ENCODE measurements at regions not wholly inside any gene's neighbourhood (a gene's known extent, or its start where the extent isn't known, plus 50 kb on each side); places are given as distances from the start of the nearest gene placed in this dataset.

DNA sequence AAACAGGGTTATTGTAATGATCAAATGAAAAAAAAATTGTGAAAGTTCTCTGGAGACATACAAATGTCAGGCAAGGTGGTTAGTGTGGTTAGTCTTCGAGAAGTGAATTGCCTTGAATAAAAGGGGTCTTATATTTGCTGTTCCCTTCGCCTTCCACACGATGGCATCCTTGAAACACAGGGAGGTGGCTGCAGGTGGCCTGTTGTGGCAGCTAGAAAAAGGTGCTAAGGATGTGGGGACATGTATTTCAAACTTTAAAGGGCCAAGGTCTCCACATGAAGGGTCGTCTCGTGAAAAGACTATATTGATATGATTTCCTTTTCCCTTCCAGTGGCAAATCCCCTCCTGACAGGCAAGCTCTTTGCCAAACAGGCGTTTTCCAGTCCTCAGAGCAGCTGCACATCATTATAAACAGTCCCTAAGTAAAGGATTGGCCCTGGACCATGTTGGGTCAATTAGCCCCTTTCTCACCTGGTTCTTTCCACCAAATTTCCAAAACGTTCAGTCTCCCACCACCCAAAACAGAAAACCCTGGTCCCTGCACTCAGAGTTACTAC, 68.5 kb downstream of the COPS8 start:
- TF ChIP-seq, protein P1, sequence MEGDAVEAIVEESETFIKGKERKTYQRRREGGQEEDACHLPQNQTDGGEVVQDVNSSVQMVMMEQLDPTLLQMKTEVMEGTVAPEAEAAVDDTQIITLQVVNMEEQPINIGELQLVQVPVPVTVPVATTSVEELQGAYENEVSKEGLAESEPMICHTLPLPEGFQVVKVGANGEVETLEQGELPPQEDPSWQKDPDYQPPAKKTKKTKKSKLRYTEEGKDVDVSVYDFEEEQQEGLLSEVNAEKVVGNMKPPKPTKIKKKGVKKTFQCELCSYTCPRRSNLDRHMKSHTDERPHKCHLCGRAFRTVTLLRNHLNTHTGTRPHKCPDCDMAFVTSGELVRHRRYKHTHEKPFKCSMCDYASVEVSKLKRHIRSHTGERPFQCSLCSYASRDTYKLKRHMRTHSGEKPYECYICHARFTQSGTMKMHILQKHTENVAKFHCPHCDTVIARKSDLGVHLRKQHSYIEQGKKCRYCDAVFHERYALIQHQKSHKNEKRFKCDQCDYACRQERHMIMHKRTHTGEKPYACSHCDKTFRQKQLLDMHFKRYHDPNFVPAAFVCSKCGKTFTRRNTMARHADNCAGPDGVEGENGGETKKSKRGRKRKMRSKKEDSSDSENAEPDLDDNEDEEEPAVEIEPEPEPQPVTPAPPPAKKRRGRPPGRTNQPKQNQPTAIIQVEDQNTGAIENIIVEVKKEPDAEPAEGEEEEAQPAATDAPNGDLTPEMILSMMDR (IDR thresholded peaks at IDR 0.05), result peak; percentile 27 to 78 (median 65)
- TF ChIP-seq EP300 (IDR thresholded peaks at IDR 0.05), result no peak

Data from ovary (tissue), 3 donors.